ENCODE measurements at regions not wholly inside any gene's neighbourhood (a gene's known extent, or its start where the extent isn't known, plus 50 kb on each side); places are given as distances from the start of the nearest gene placed in this dataset.

DNA sequence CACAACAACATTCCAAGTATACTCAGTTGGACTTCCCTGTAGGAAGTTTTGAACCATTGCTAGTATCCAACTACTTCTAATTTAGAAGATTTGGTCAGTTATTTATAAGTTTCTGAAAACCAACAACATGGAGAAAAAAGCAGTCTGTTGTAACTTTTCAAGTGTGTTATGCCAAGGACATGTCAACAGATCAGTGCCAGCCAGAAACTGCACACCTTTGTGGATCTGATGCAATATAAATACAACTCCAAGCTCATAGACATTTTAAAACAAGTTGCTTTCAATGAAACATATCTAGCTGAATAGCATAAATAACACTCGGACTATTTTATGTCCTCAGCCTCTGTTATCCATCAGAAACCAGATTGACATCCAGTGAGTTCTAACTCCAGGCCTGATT, 58.3 kb upstream of the CARMIL1 start:
- Histone ChIP-seq H3K4me3 (replicated peaks in 1 of 3; ENCODE audit: insufficient read depth in 1 of 3, low read depth in 2 of 3, low read length in 3 of 3) (no peak overlapping the region), H3K9ac (ENCODE audit: insufficient read depth, low read depth, low read length) (no peak overlapping the region), H3K9me3 (ENCODE audit: low read length) (no peaks in the 10 kb centered on the region), H3K27me3 (ENCODE audit: control insufficient read depth in 1 of 2, insufficient read depth in 2 of 2, low read length in 2 of 2) (0 out of 5 replicates have a peak, but pooled peaks cover 0 to 4% of the 10 kb centered on the region in 2 experiments), H3K4me1 (ENCODE audit: insufficient read depth, low read length) (no peaks in the 10 kb centered on the region), H3K27ac (ENCODE audit: extremely low read length, insufficient read depth, low read length) (no peak overlapping the region), H3K79me2 (ENCODE audit: insufficient read depth, low read length) (no peaks in the 10 kb centered on the region), H3K4me2 (ENCODE audit: low read depth, low read length) (no peak overlapping the region), H3K36me3 (replicated peaks in 1 of 2; ENCODE audit: control insufficient read depth in 1 of 2, insufficient read depth in 2 of 2, low read length in 2 of 2) (no peaks in the 10 kb centered on the region), H2AFZ (ENCODE audit: low read length) (no peak overlapping the region), H4K20me1 (ENCODE audit: insufficient read depth, low read length) (no peaks in the 10 kb centered on the region)
- in situ Hi-C loops (cut with HindIII; ENCODE audit: extremely low pct_ligation_motif_present, low pct_unique_long_range_greater_than_20kb), result loop anchor here (5.0 kb wide), 1 partner anchor 381 kb away; no protein-coding TSS in a partner anchor
- FAIRE-seq (no peak), DNase-seq (ENCODE audit: low spot score) (no peak), ATAC-seq (no peak)
- TF ChIP-seq ZFYVE20 (CRISPR knock-in tag; IDR thresholded peaks at IDR 0.05; ENCODE audit: borderline replicate concordance, low read depth) (no peak), ZNF367 (CRISPR knock-in tag; IDR thresholded peaks at IDR 0.05; ENCODE audit: borderline replicate concordance) (no peak)
- TF ChIP-seq, protein P1, sequence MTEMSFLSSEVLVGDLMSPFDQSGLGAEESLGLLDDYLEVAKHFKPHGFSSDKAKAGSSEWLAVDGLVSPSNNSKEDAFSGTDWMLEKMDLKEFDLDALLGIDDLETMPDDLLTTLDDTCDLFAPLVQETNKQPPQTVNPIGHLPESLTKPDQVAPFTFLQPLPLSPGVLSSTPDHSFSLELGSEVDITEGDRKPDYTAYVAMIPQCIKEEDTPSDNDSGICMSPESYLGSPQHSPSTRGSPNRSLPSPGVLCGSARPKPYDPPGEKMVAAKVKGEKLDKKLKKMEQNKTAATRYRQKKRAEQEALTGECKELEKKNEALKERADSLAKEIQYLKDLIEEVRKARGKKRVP (CRISPR knock-in tag; IDR thresholded peaks at IDR 0.05), result 0 out of 4 replicates have a peak, but pooled peaks of 1 of the 2 experiments have one; percentile 16
- CTCF ChIA-PET (ENCODE audit: low intra/inter-chr PET ratio, low total read pairs), result no interaction called here
- intact Hi-C loops (cut with micrococcal nuclease; ENCODE audit: unreplicated experiment), result loop anchor here (10.0 kb wide), 1 partner anchor 724 kb away; no protein-coding TSS in a partner anchor
- no TSS peak for BruUV-seq (replicated peaks)
- 0% methylated on average over 1 of the region's 1 CpG for WGBS (ENCODE audit: low lambda C conversion rate)
- POLR2A ChIA-PET, result no interaction called here

GRCh38 chr6:25222006-25222678, 57.0 kb upstream of the CARMIL1 start:
- no peak for TF ChIP-seq ATM (IDR thresholded peaks at IDR 0.05; ENCODE audit: borderline replicate concordance)
- no peak for TF ChIP-seq RXRA (CRISPR knock-in tag; IDR thresholded peaks at IDR 0.05)
- no peak for TF ChIP-seq SRSF4 (IDR thresholded peaks at IDR 0.05; ENCODE audit: low read depth, low read length, poor library complexity, severe bottlenecking)
- no peak for TF ChIP-seq ZNF234 (CRISPR knock-in tag; conservative IDR thresholded peaks at IDR 0.05)
- DNase-seq (ENCODE audit: low spot score), result no peak
- Histone ChIP-seq H3K9me3 (ENCODE audit: low read length) (no peaks in the 10 kb centered on the region), H3K27ac (ENCODE audit: extremely low read length, insufficient read depth, low read length) (no peak overlapping the region), H2AFZ (ENCODE audit: low read length) (no peak overlapping the region), H3K4me3 (replicated peaks in 1 of 3; ENCODE audit: insufficient read depth in 1 of 3, low read depth in 2 of 3, low read length in 3 of 3) (no peak overlapping the region), H3K4me2 (ENCODE audit: low read depth, low read length) (no peak overlapping the region), H3K79me2 (ENCODE audit: insufficient read depth, low read length) (no peaks in the 10 kb centered on the region), H3K27me3 (ENCODE audit: control insufficient read depth in 1 of 2, insufficient read depth in 2 of 2, low read length in 2 of 2) (0 out of 5 replicates have a peak, but pooled peaks cover 0 to 4% of the 10 kb centered on the region in 2 experiments), H4K20me1 (ENCODE audit: insufficient read depth, low read length) (no peaks in the 10 kb centered on the region), H3K36me3 (replicated peaks in 1 of 2; ENCODE audit: control insufficient read depth in 1 of 2, insufficient read depth in 2 of 2, low read length in 2 of 2) (no peaks in the 10 kb centered on the region), H3K9ac (ENCODE audit: insufficient read depth, low read depth, low read length) (no peak overlapping the region), H3K4me1 (ENCODE audit: insufficient read depth, low read length) (no peaks in the 10 kb centered on the region)
- no peak for FAIRE-seq
- no peak for ATAC-seq
- in situ Hi-C loops (cut with HindIII; ENCODE audit: extremely low pct_ligation_motif_present, low pct_unique_long_range_greater_than_20kb), result loop anchor here (5.0 kb wide), 1 partner anchor 380 kb away; no protein-coding TSS in a partner anchor
- CTCF ChIA-PET (ENCODE audit: low intra/inter-chr PET ratio, low total read pairs), result interaction anchor here (1.2 to 2.3 kb wide), 3 partner anchors 268 to 380 kb away, joined by 4 to 33 read pairs (median 25); no protein-coding TSS in a partner anchor
- intact Hi-C loops (cut with micrococcal nuclease; ENCODE audit: unreplicated experiment), result loop anchor here (10.0 kb wide), 1 partner anchor 723 kb away; no protein-coding TSS in a partner anchor
- no TSS peak for BruUV-seq (replicated peaks)
- POLR2A ChIA-PET, result no interaction called here
